ENCODE measurements at regions not wholly inside any gene's neighbourhood (a gene's known extent, or its start where the extent isn't known, plus 50 kb on each side); places are given as distances from the start of the nearest gene placed in this dataset.
"Not testable (repeated sequence)": the region's sequence is repeated elsewhere in the genome, so short reads cannot be mapped to it uniquely, and the experiment has no call there.

DNA sequence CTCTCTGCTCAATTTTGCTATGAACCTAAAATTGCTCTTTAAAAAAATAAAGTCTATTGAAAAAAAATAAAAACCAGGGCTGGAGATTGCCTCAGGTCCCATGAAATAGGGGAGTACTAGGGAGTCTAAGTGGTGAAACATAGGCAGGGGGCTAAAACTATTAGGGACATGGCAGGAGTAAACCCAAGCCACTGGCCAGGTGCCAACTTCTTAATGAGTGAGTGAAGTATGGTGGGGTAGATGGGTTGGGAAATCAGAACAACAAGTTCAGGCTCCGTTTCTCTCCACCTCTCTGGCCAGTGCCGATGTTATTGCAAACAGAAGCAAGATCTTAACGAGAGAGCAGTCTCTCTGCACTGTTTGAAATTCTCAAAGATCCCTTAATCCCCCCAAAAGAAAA is 322.4 kb upstream of the CDH5 start:
- no peak for DNase-seq

DNA sequence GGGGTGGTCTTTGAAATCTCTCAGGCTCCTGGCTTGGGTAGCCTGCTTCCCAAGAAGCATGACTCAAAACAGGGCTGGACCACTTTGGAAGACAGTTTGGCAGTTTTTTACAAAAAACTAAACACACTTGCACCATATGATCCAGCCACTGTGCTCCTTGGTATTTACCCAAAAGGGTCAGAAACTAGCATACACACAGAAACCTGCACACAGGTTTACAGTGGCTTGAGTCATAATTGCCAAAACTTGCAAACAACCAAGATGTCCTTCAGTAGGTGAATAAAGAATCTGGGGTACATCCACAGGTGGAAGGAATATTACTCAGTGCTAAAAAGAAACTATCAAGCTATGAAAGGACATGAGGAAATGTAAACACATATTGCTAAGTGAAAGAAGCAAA is 323.2 kb upstream of the CDH5 start:
- no peak for DNase-seq

DNA sequence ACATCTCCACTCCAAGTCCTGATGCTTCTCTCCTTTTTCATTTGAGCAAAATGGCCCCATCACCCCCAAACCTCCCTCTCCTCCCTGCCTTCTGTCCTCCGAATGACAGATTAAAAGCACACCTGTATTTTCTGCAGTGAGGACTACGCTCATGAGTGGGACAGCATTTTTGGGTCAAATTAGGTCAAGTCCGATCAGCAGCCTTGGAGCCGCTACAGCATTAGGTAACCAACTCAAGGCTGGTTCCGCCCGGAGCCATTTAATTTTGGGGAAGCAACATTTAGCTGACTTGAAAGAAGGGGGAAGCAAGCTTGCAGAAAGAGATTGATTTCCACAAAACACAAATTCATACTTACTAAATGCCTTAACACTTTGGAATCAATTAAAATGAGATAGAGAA is 324.1 kb upstream of the CDH5 start:
- DNase-seq = no peak

DNA sequence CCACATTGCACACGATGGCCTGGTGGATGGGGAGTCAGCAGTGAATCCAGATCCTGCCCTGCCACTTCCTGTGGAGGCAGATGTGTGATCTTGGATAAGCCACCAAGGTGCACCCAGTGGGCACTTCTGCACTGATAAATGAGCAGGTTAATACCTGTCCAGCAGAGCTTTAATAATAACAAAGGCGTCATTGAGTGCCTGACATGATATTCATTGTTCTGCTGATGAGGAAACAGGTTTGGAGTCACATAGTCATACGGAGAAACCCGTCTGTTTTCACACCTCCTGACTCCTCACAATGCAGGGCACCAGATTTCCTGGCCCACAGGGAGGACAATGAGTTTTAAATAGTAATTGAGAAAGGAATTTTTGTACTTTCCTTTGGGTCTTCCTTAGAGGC is 324.6 kb upstream of the CDH5 start:
- DNase-seq = no peak

DNA sequence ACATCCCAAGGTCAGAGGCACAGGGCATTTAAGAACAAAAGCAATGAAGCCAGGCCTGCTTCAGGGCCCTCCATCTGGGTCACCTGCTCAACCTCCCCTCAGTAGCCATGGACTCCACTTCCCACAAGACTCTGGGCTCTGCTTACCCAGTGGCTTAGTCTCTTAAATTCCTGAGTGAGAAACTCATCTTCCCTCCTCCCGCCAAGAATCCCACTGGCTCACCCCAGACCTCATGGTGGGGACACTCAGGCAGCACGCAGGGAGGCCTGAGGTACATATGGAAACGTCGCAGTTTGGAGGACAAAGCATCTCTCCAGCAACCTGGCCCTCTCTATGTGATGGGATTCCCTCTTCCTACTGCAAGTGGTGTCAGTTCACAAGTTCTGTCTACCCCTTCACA is 326.7 kb upstream of the CDH5 start:
- no peak for DNase-seq

DNA sequence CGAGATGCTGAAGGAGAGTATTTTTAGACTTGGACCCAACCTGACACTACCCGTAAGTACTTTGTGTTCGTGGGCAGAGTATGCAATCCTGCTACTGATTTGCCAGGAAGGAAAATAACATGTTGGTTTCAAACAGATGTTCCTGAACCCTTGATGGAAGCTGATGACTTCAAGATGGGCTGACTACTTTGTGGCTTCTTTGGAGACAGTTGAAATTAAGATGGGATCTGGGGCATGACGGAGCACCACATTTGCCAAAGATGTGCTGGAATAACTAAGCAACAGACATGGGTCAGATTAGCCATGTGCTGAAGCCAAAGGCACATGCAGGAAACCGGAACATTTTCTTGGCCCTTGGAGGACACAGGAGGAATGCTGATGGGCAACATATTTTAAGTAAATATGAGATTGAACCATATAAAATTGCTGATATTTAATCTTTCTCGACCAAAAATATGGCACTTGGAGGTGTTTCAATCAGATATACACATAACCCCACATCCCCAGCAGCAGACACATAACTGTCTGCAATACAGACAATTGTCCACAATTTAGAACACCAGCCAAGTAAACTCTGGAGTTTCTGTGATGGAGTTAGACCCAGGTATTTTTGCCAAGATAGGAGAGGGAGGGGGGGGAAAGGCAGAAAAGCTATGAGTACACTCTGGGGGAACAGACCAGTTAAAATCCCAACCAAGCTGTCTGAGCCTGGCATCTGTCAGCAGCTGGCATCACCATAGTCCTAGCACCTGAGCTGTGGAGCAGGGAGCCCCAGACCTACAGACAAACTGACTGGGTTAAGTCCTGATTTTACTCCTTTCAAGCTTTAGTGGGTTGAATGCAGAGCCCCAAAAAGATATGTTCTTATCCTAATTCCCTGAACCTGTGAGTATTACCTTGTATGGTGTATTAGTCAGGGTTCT is 329.4 kb upstream of the CDH5 start:
- DNase-seq = no peak

DNA sequence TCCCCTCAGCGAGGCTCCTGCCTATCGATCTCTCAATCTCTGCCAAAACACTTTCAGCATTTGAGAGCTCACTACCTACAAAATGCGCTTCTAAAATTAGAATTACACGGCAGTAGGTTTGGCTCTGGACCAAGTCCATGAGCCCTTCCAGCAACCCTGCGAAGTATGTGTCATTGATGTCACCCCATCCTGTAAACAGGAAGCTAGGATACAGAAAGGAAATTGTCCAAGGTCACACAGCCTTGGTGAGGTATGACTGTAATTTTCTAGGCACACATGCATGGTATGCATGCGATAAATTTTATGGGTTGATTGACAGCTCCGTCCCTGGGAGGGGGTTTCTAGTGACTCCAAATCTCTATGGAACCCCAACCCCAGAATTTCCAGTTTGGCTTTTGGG is 330.3 kb upstream of the CDH5 start:
- DNase-seq = no peak

DNA sequence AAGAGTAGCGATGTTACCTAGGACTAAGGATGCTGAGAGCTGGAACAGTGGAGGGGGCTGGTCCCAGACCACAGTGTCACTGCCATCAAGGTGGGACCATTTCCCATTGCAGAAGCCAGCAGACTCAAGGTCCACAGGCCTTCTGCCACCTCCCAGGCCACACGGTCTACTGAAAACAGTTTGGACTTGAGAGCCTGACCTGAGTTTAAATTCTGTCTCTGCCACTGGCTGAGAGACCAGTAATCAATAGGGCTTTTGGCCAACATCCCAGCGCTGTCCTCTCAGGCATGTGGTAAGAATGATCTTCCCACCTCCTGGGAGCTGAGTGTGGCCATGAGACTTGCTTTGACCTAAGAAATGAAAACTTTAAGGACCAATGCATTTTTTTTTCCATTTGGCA is 331.4 kb upstream of the CDH5 start:
- no peak for DNase-seq

DNA sequence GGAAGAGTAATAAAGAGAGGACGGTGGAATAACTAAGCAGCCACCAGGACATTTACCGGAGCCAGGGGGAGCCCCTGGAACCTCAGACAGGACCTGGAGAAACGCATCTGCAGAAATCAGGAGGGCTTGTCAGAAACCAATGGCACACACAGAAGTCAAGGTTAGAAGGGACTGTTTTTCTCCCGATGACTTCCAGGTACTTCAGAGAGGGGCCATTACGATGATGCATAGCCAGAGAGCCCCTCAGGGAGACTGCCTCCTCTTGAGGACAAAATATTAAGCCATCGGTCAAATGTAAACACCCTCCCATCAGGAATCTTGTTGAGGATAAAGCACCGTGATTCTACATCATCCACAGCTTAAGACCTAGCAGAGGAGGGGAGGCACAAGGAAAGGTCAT is 333.6 kb upstream of the CDH5 start:
- no peak for DNase-seq

DNA sequence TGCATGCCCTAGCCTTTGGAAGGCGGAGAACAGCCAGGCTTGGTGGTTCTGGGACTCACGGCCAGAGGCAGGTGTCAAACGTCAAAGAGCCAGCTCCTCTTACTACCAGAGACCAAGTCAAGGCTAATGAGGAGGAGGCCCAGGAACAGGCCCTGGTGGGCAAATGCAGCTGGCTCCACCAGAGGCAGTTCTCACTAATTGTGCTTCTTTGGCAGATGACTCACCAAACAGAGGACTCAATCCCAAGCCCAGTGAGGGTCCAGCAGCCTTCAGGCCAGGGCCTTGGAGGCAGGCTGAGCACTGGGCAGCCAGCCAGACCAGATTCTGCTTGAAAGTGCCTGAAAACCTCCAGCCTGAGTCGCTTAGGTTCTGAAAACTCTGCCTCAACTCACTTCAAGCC is 336.5 kb upstream of the CDH5 start:
- DNase-seq = no peak

DNA sequence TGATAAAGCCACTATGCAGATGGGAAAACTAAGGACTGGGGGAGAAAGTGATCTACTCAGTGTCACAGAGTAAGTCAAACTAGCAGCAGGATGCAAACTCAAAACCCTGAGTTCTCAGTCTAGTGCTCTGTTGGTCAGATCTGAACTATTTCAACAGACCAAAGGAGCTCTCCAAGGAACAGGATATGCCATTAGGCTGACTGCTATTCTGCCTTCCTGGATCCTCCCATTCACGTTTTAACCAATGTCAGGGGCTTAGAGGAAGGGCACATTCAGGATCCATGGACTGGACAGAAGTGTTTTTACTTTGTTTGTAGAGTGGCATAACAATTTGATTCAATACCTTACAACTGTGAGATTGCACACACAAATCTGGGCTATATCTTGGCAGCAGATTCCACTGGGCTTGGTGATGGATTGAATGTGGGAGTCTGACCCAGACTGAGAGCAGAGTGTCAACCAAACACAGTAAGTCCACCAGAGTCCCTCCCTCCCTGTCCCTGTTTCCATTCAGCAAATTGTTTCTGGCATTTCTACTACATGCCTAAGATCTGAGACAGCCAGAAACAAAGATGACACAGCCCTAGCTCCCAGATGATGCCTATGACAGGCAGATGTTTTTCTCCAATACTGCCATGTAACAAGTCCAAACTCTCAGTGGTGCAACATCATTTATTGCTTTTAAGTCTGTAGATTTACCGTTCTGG is 337.8 kb upstream of the CDH5 start:
- no peak for DNase-seq

DNA sequence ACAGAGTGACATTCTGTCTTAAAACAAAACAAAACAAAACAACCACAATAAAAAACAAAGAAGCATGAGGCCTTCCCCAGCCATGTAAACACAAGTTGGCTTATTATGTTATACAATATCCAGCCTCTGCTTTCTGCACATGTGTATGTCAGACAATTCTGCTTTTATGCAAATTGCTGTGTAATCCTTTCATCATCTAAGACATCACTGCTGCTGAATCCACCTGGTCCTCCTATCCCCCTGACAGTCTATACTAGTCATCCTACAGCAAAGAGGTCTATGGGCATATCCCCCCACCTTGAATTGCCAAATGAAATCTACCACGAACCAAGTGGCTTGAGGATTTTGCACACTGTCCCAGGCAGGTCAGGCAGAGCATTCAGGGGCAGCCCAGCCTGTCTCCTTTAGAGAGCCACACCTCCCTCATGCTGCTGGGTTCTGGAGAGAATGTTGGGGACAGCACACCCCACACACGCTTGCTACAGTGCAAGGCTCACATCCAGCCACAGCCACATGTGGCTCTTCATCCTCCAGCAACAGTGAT is 339.6 kb upstream of the CDH5 start:
- DNase-seq = no peak

DNA sequence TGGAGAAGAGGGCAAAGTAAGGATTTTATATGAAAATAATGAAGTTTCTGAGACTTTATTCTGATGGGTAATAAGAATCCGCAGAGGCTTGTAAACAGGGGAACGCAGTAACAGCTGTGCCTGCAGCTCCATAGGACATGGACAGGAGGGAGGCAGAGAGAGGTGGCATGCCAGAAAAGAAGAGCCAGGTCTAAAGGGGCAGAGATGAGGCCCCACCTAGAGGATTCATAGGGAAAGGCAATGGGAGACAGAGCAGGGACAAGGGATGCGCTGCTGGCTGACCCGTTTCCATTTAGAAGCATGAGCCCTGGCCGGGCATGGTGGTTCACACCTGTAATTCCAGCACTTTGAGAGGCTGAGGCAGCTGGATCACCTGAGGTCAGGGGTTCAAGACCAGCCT is 340.3 kb upstream of the CDH5 start:
- DNase-seq = no peak

DNA sequence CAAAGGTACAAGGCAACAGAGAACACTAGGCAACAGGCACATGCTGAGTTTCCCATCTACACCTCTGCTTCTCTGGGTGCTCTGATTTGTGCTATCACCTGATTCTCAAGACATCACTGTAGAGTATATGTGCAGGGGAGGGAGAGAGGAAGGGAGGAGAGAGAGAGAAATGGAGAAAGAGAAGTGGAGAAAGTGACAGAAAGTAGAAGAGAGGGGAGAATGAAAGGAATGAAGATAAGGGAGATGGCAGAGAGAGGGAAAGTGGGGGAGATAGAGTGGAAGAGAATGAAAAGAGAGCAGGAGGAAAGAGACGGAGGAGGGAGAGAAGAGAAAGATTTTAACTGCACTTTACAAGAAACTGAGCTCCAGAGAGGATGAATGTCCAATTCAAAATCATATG is 340.7 kb upstream of the CDH5 start:
- no peak for DNase-seq

DNA sequence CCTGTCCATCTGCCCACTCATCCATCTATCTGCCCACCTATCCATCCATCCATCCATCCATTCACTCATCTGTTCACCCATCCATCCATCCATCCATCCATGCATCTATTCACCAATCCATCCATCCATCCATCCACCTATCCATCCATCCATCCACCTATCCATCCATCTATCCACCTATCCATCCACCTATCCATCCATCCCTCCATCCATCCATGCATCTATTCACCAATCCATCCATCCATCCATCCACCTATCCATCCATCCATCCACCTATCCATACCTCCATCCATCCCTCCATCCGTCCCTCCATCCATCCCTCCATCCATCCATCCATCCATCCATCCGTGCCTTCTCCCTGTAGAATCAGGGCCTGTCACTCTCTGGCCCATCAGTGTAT is 341.9 kb upstream of the CDH5 start:
- DNase-seq = not testable (repeated sequence)

DNA sequence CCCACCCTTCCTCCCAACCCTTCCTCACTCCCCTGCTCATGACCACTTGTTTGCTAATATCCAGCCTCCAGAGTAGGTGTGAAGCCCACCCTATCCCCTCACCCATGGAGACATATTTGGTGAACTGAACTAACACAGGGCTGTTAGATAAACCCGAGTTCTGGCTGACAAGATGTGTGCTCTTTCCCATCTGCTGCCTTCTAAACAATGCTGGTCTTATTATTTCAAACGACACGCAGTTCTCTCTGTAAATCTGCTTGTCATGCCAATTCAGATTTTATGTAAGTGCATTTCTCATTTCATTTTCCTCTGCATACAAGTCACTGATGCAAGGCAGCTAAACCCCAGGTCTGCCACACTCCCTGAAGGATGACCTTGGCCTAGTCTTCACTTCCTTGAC is 343.0 kb upstream of the CDH5 start:
- no peak for DNase-seq

DNA sequence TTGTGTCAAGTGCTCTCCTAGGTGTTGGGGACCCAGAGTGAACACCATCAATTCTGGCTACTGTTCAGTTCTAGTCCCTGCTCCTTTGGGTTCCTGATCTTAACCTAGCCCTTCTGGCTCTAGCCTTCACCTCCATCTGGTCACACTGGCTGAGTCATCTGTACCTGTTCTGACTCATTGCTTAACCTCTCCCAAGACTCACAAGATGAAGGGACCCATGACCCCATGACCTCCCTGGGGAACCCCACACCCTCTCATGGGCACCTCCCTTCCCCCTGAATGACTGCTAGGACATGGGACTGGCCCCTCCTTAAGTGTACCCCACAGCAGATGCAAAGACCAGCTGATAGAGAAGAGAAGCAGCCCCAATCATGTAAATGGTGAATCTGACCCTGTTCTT is 345.8 kb upstream of the CDH5 start:
- no peak for DNase-seq

DNA sequence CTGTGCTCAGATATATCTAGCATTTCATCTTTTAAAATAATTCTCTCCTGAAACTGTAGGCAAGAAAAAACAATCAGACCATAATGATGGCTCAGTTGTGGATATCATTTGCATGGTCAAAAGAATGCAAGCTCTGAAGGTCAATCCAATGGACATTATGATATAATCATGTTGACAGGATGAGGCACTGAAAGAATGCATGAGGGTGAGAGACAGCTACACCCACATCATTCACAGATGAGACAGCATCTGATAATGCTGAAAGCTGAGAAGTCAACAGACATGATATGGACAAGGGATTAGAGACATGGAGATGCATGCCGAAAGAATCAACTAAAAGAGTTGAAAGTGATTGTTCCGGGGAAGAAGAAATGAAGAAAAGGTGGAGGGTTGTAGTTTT is 346.4 kb upstream of the CDH5 start:
- DNase-seq = no peak

DNA sequence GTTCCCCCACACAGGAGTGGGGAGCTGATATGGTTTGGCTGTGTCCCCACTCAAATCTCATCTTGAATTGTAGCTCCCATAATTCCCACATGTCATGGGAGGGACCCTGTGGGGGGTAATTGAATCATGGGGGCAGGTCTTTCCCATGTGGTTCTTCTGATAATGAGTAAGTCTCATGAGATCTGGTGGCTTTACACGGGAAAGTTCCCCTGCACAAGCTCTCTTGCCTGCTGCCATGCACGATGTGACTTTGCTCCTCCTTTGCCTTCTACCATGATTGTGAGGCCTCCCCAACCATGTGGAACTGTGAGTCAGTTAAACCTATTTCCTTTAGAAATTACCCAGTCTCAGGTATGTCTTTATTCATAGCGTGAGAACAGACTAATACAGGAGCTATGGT is 347.0 kb upstream of the CDH5 start:
- not testable (repeated sequence) for DNase-seq

DNA sequence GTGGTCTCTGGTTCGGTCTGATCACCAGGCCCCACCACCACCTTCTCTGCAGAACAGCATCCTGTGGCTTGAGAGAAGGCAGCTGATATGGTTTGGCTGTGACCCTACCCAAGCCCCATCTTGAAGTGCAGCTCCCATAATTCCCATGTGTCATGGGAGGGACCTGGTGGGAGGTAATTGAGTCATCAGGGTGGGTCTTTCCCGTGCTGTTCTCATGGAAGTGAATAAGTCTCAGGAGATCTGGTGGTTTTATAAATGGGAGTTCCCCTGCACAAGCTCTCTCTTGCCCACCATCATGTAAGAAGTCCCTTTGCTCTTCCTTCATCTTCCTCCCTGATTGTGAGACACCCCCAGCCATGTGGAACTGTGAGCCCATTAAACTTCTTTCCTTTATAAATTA is 352.3 kb upstream of the CDH5 start:
- no peak for DNase-seq

DNA sequence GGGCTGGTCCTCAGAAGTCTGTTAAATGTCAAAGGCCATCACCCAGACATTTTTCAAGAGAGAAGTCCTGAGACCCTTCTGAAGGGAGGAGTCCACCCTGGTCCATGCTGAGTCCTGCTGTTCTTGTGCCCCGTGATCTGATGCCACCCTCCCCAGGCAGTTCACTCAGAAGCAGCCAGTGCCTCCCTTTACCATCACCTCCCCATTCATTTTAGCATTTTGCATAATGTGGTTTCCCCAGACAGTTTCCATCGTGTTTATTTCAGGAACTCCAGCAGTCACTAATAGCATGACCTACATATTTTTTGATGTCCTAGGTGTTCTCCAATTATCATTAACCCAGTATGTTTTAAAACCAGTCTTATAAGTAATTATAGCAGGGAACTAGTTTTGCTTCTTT is 353.0 kb upstream of the CDH5 start:
- DNase-seq = no peak

DNA sequence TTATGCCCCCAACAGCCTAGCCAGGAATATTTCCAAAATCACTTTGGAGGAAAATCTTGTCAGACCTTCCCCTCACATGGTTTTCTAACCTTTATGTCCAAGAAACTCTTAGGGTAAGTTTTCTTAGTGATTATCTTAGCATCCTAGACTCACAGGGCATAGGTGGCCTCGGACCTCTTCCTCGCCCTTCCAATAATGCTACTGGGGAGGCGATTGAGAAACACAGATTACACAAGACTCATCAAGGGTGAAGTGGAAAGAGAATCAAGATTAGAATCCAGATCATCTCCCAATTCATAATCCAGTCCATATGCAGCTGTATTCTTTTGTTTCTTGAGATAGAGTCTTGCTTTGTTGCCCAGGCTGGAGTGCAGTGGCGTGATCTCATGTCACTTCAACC is 358.4 kb upstream of the CDH5 start:
- DNase-seq = no peak

DNA sequence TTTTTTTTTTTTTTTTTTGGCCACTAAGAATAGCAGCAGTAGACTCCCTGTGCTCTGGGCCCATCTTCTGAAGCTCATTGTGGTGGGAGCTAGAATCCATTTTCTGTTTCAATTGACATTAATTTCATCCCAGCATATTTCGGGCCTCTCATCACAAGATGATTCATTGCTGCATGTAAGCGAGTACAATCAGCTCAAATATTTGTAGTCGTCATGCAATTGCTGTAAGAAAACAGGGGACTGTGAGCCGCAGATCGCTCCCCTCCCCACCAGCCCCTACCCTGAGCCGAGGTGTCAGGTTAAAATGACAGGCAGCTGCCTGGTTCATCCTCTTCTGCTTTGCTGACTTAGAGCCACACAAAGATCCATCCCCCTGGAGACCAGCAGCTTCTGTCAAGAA is 358.8 kb upstream of the CDH5 start:
- no peak for DNase-seq

DNA sequence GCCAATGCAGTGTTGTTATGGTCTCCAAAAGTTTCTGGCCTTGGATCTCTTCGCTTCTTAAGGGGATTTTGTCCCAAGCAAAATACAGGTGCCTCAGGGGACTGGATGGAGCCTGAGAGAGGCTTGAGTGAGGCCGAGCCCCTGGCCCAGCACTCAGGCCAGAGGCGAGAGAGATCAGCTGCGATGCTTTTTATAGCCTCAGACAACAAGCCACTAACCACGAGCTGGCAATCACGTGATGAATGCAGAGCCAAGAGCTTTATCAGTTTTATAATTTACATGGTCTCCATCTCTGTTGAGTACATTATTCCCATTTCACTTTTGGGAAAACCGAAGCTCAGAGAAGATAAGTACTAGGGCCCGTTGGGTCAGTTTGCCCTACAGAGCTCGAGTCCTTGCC is 360.0 kb upstream of the CDH5 start:
- no peak for DNase-seq
